SK-N-SH treated with all-trans-retinoic acid at 6 μM for 48 hours (cell line): ENCODE measurements at regions not wholly inside any gene's neighbourhood (a gene's known extent, or its start where the extent isn't known, plus 50 kb on each side); places are given as distances from the start of the nearest gene placed in this dataset.

ENCODE experiments used
- ARNTL ChIP-seq: fragments of 450-650 bp; formaldehyde crosslinking; IDR thresholded peaks from 2 replicates; pipeline ENCODE4 v1.5.0; 2020; ENCODE audit warnings: low read depth, mild to moderate bottlenecking, moderate library complexity, borderline replicate concordance
- BACH2 ChIP-seq: fragments of 250-450 bp; sonication (Bioruptor Pico); IDR thresholded peaks from 2 replicates; pipeline ENCODE4 v1.9.0; 2021; ENCODE audit warnings: mild to moderate bottlenecking, borderline replicate concordance
- ISL1 ChIP-seq: fragments of 250-450 bp; sonication (Bioruptor Pico); IDR thresholded peaks from 2 replicates; pipeline ENCODE4 v2.1.2; 2022; ENCODE audit warnings: mild to moderate bottlenecking, moderate library complexity
- SNAI2 ChIP-seq: fragments of 250-450 bp; sonication (Bioruptor Pico); IDR thresholded peaks from 2 replicates; pipeline ENCODE4 v1.5.0; 2020; ENCODE audit warnings: mild to moderate bottlenecking, moderate library complexity
- ZNF565 ChIP-seq: fragments of 450-650 bp; formaldehyde crosslinking; conservative IDR thresholded peaks from 2 replicates; pipeline ENCODE4 v1.5.0; 2020; ENCODE audit warnings: low read depth, mild to moderate bottlenecking, moderate library complexity
- ZNF70 ChIP-seq: fragments of 450-650 bp; formaldehyde crosslinking; IDR thresholded peaks from 2 replicates; pipeline ENCODE4 v1.5.0; 2020; ENCODE audit warnings: mild to moderate bottlenecking, moderate library complexity
- TF ChIP-seq, protein P1 (sequence below): fragments of 250-450 bp; sonication (Bioruptor Pico); IDR thresholded peaks from 2 replicates; pipeline ENCODE4 v1.5.1; 2020; ENCODE audit warnings: low read depth, mild to moderate bottlenecking, moderate library complexity
- TF ChIP-seq, protein P2 (sequence below): fragments of 250-450 bp; sonication (Bioruptor Pico); IDR thresholded peaks from 2 replicates; pipeline ENCODE4 v1.8.0; 2020; ENCODE audit warnings: mild to moderate bottlenecking, moderate library complexity, borderline replicate concordance

- no peak for TF ChIP-seq ISL1
- TF ChIP-seq, protein P1, sequence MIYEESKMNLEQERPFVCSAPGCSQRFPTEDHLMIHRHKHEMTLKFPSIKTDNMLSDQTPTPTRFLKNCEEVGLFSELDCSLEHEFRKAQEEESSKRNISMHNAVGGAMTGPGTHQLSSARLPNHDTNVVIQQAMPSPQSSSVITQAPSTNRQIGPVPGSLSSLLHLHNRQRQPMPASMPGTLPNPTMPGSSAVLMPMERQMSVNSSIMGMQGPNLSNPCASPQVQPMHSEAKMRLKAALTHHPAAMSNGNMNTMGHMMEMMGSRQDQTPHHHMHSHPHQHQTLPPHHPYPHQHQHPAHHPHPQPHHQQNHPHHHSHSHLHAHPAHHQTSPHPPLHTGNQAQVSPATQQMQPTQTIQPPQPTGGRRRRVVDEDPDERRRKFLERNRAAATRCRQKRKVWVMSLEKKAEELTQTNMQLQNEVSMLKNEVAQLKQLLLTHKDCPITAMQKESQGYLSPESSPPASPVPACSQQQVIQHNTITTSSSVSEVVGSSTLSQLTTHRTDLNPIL (CRISPR knock-in tag): no peak
- no peak for TF ChIP-seq ZNF565 (CRISPR knock-in tag)
- no peak for TF ChIP-seq SNAI2
- no peak for TF ChIP-seq ARNTL (CRISPR knock-in tag)
- TF ChIP-seq ZNF70 (CRISPR knock-in tag): no peak
- TF ChIP-seq, protein P2, sequence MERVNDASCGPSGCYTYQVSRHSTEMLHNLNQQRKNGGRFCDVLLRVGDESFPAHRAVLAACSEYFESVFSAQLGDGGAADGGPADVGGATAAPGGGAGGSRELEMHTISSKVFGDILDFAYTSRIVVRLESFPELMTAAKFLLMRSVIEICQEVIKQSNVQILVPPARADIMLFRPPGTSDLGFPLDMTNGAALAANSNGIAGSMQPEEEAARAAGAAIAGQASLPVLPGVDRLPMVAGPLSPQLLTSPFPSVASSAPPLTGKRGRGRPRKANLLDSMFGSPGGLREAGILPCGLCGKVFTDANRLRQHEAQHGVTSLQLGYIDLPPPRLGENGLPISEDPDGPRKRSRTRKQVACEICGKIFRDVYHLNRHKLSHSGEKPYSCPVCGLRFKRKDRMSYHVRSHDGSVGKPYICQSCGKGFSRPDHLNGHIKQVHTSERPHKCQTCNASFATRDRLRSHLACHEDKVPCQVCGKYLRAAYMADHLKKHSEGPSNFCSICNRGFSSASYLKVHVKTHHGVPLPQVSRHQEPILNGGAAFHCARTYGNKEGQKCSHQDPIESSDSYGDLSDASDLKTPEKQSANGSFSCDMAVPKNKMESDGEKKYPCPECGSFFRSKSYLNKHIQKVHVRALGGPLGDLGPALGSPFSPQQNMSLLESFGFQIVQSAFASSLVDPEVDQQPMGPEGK (CRISPR knock-in tag): no peak
- TF ChIP-seq BACH2: no peak
These were observed 70.8 kb upstream of the BCOR start for GRCh38 chrX:40168480-40169011.
